Parathyroid adenoma (tissue), 2 donors: ENCODE measurements at regions not wholly inside any gene's neighbourhood (a gene's known extent, or its start where the extent isn't known, plus 50 kb on each side); places are given as distances from the start of the nearest gene placed in this dataset.

Source experiments
- H2AFZ ChIP-seq: fragments of 300-600 bp; sonication (generic); one replicate; pipeline ENCODE4 v1.7.0; 2017; ENCODE audit warnings: antibody characterized with exemption, mild to moderate bottlenecking
- H3K27ac ChIP-seq: fragments of 300-600 bp; sonication (generic); one replicate; pipeline ENCODE4 v1.7.0; 2017
- H3K27me3 ChIP-seq: fragments of 300-600 bp; sonication (generic); one replicate; pipeline ENCODE4 v1.7.0; 2017; ENCODE audit warnings: low read length; ENCODE audit not compliant: control insufficient read depth, insufficient read depth
- H3K36me3 ChIP-seq: fragments of 300-600 bp; sonication (generic); one replicate; pipeline ENCODE4 v1.7.0; 2017; ENCODE audit warnings: low read length; ENCODE audit not compliant: control insufficient read depth, insufficient read depth
- H3K4me1 ChIP-seq: fragments of 300-600 bp; sonication (generic); one replicate; pipeline ENCODE4 v1.7.0; 2017; ENCODE audit warnings: control low read depth
- H3K4me2 ChIP-seq: fragments of 300-600 bp; sonication (generic); one replicate; pipeline ENCODE4 v1.7.0; 2017; ENCODE audit warnings: low read length
- H3K4me3 ChIP-seq: fragments of 300-600 bp; sonication (generic); one replicate; pipeline ENCODE4 v1.7.0; 2017; ENCODE audit warnings: low read depth, low read length
- H3K79me2 ChIP-seq: fragments of 300-600 bp; sonication (generic); one replicate; pipeline ENCODE4 v1.7.0; 2017; ENCODE audit warnings: control low read depth
- H3K9ac ChIP-seq: fragments of 300-600 bp; sonication (generic); one replicate; pipeline ENCODE4 v1.7.0; 2017; ENCODE audit warnings: mild to moderate bottlenecking
- H3K9me3 ChIP-seq: fragments of 300-600 bp; sonication (generic); one replicate; pipeline ENCODE4 v1.7.0; 2017; ENCODE audit warnings: low read length; ENCODE audit not compliant: control insufficient read depth
- CTCF ChIP-seq: fragments of 300-600 bp; sonication (generic); IDR thresholded peaks from one replicate; pipeline ENCODE4 v1.7.0; 2017; ENCODE audit warnings: antibody characterized with exemption, mild to moderate bottlenecking
- donor health status: primary hyperparathyroidism.

- Histone ChIP-seq H3K9ac (no peak overlapping the region), H3K36me3 (no peaks in the 10 kb centered on the region), H3K4me2 (no peak overlapping the region), H3K4me1 (no peaks in the 10 kb centered on the region), H3K79me2 (no peaks in the 10 kb centered on the region), H3K9me3 (peaks cover 3% of the 10 kb centered on the region), H2AFZ (no peak overlapping the region), H3K27me3 (no peaks in the 10 kb centered on the region), H3K4me3 (no peak overlapping the region), H3K27ac (peak overlapping the region; percentile 27)
- no peak for TF ChIP-seq CTCF
Measured at GRCh38 chr4:147136751-147137150, 191.1 kb upstream of the TTC29 start.

- no peaks in the 10 kb centered on the region for H3K36me3 ChIP-seq
- no peak for TF ChIP-seq CTCF
- no peak overlapping the region for H3K9ac ChIP-seq
- H2AFZ ChIP-seq, result no peak overlapping the region
- no peaks in the 10 kb centered on the region for H3K79me2 ChIP-seq
- peaks cover 3% of the 10 kb centered on the region for H3K9me3 ChIP-seq
- H3K4me1 ChIP-seq, result no peaks in the 10 kb centered on the region
- no peak overlapping the region for H3K4me2 ChIP-seq
- H3K27me3 ChIP-seq, result no peaks in the 10 kb centered on the region
- peak overlapping the region; percentile 27 for H3K27ac ChIP-seq
- no peak overlapping the region for H3K4me3 ChIP-seq
Measured at GRCh38 chr4:147137280-147137679, 191.6 kb upstream of the TTC29 start.

- no peak overlapping the region for H3K27ac ChIP-seq
- TF ChIP-seq CTCF, result no peak
- no peaks in the 10 kb centered on the region for H3K27me3 ChIP-seq
- H3K9ac ChIP-seq, result no peak overlapping the region
- no peaks in the 10 kb centered on the region for H3K36me3 ChIP-seq
- H2AFZ ChIP-seq, result no peak overlapping the region
- H3K4me1 ChIP-seq, result no peaks in the 10 kb centered on the region
- H3K4me3 ChIP-seq, result no peak overlapping the region
- no peak overlapping the region for H3K4me2 ChIP-seq
- H3K9me3 ChIP-seq, result peaks cover 3% of the 10 kb centered on the region
- H3K79me2 ChIP-seq, result no peaks in the 10 kb centered on the region
Measured at GRCh38 chr4:147138171-147138570, 192.5 kb upstream of the TTC29 start.

DNA sequence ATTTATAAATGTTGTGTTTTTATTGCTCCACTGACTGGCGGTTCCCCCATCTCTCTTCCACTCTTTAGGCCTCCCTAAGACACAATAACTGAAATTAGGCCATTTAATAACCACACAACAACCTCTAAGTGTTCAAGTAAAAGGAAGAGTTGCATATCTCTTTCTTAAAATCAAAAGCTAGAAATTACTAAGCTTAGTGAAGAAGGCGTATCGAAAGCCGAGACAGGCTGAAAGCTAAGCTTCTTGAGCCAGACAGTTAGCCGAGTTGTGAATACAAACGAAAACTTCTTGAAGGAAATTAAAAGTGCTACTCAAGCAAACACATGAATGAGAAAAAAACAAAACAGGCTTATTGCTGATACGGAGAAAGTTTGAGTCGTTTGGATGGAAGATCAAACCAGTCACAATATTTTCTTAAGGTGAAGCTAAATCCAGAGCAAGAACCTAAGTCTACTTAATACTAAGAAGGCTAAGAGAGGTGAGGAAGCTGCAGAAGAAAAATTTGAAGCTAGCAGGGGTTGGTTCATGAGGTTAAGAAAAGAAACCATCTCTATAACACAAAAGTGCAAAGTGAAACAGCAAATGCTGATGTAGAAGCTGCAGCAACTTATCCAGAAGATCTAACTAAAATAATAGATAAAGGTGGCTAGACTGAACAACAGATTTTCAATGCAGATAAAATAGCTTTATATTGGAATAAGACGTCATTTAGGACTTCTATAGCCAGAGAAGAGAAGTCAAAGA lies 194.0 kb upstream of the TTC29 start:
- no peak overlapping the region for H3K4me3 ChIP-seq
- no peak overlapping the region for H3K27ac ChIP-seq
- no peaks in the 10 kb centered on the region for H3K36me3 ChIP-seq

More for the DNA sequence above, 194.0 kb upstream of the TTC29 start:
- Histone ChIP-seq H3K27me3 (no peaks in the 10 kb centered on the region), H3K9ac (no peak overlapping the region), H3K4me1 (no peaks in the 10 kb centered on the region), H2AFZ (no peak overlapping the region), H3K4me2 (no peak overlapping the region), H3K9me3 (peaks cover 3% of the 10 kb centered on the region), H3K79me2 (no peaks in the 10 kb centered on the region)
- no peak for TF ChIP-seq CTCF
